Fibroblast of lung (primary cell): ENCODE measurements at regions not wholly inside any gene's neighbourhood (a gene's known extent, or its start where the extent isn't known, plus 50 kb on each side); places are given as distances from the start of the nearest gene placed in this dataset.

Source experiments
- DNase-seq, 2 donors: peaks; one replicate each; pipeline versions ENCODE4 v3.0.0 to v3.0.0-alpha.2; 2010; ENCODE audit warnings: low read depth in 2 of 2
- H2AFZ ChIP-seq: 2 replicates; pipeline ENCODE4 v1.5.1; 2012; ENCODE audit warnings: low read length, control low read depth, inconsistent platforms
- H3K27ac ChIP-seq: 2 replicates; pipeline ENCODE4 v1.5.1; 2011; ENCODE audit warnings: low read length, control low read depth; ENCODE audit not compliant: insufficient read depth
- H3K27me3 ChIP-seq: 2 replicates; pipeline ENCODE4 v1.5.1; 2011; ENCODE audit warnings: mild to moderate bottlenecking, low read length; ENCODE audit not compliant: control insufficient read depth, insufficient read depth
- H3K36me3 ChIP-seq: 2 replicates; pipeline ENCODE4 v1.5.1; 2011; ENCODE audit warnings: low read length; ENCODE audit not compliant: control insufficient read depth, insufficient read depth
- H3K4me1 ChIP-seq: 2 replicates; pipeline ENCODE4 v1.5.1; 2011; ENCODE audit warnings: low read length; ENCODE audit not compliant: control insufficient read depth, insufficient read depth; ENCODE audit errors: extremely low read depth
- H3K4me2 ChIP-seq: 2 replicates; pipeline ENCODE4 v1.5.1; 2011; ENCODE audit warnings: low read length, control low read depth; ENCODE audit not compliant: insufficient read depth; ENCODE audit errors: extremely low read depth
- H3K4me3 ChIP-seq, 4 experiments: fragments of 200-600 bp in 1 of 4; sonication (generic) in 1 of 4; replicated peaks in 1 of 4; 2 replicates each; pipeline ENCODE4 v1.5.1; 2011 to 2016; ENCODE audit warnings: low read length in 4 of 4, low read depth in 3 of 4, mild to moderate bottlenecking in 3 of 4, control low read depth in 2 of 4, inconsistent platforms in 1 of 4, mixed read lengths in 1 of 4; ENCODE audit not compliant: insufficient read depth in 1 of 4; ENCODE audit errors: control extremely low read depth in 1 of 4
- H3K79me2 ChIP-seq: 2 replicates; pipeline ENCODE4 v1.5.1; 2012; ENCODE audit warnings: mild to moderate bottlenecking, low read length, inconsistent platforms; ENCODE audit not compliant: control insufficient read depth, insufficient read depth
- H3K9ac ChIP-seq: 2 replicates; pipeline ENCODE4 v1.5.1; 2011; ENCODE audit warnings: mild to moderate bottlenecking, low read length, control low read depth; ENCODE audit not compliant: insufficient read depth
- H3K9me3 ChIP-seq: 2 replicates; pipeline ENCODE4 v1.5.1; 2012; ENCODE audit warnings: low read depth, low read length; ENCODE audit not compliant: control insufficient read depth, insufficient read depth
- H4K20me1 ChIP-seq: 2 replicates; pipeline ENCODE4 v1.5.1; 2011; ENCODE audit warnings: low read length; ENCODE audit not compliant: control insufficient read depth, insufficient read depth; ENCODE audit errors: extremely low read depth
- EZH2 ChIP-seq: IDR thresholded peaks from 2 replicates; pipeline ENCODE4 v1.5.1; 2012; ENCODE audit warnings: low read length, control low read depth, mild to moderate bottlenecking; ENCODE audit errors: missing control alignments
- TF ChIP-seq, protein P1 (sequence below), 2 donors: IDR thresholded peaks in 1 of 2; conservative IDR thresholded peaks in 1 of 2; 1 replicate in 1 of 2; 2 replicates in 1 of 2; pipeline ENCODE4 v1.5.1; 2011 to 2012; ENCODE audit warnings: low read length in 2 of 2, control low read depth in 1 of 2, inconsistent platforms in 1 of 2, low read depth in 1 of 2, mild to moderate bottlenecking in 1 of 2

DNA sequence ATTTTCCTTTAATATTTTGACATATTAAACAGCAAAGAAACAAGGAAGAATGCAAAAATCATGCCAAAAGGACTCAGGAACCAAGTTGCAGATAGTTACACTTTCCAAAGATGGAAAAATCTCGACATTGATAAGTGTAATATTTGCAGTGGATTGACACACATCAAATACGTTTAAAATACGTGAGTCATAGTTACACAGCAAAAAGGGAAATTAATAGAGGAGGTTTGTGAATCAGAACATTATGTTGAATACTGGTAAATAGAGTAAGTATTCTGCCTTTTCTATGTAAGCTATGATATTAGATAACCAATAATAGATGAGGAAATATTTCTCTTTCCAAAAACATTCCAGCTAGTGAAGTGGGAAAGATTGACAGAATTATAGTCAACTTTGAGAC, 1761.3 kb upstream of the IGFBP7 start:
- Histone ChIP-seq H2AFZ (no peak overlapping the region), H3K36me3 (no peaks in the 10 kb centered on the region), H3K27me3 (no peaks in the 10 kb centered on the region), H3K79me2 (no peaks in the 10 kb centered on the region), H3K4me1 (no peaks in the 10 kb centered on the region), H3K9me3 (no peaks in the 10 kb centered on the region), H4K20me1 (no peaks in the 10 kb centered on the region), H3K27ac (no peak overlapping the region), H3K4me3 (no peak overlapping the region), H3K9ac (no peak overlapping the region), H3K4me2 (no peak overlapping the region)
- DNase-seq = no peak
- TF ChIP-seq, protein P1, sequence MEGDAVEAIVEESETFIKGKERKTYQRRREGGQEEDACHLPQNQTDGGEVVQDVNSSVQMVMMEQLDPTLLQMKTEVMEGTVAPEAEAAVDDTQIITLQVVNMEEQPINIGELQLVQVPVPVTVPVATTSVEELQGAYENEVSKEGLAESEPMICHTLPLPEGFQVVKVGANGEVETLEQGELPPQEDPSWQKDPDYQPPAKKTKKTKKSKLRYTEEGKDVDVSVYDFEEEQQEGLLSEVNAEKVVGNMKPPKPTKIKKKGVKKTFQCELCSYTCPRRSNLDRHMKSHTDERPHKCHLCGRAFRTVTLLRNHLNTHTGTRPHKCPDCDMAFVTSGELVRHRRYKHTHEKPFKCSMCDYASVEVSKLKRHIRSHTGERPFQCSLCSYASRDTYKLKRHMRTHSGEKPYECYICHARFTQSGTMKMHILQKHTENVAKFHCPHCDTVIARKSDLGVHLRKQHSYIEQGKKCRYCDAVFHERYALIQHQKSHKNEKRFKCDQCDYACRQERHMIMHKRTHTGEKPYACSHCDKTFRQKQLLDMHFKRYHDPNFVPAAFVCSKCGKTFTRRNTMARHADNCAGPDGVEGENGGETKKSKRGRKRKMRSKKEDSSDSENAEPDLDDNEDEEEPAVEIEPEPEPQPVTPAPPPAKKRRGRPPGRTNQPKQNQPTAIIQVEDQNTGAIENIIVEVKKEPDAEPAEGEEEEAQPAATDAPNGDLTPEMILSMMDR (conservative IDR thresholded peaks at IDR 0.05 in 1 of 2, IDR thresholded peaks at IDR 0.05 in 1 of 2; ENCODE audit: low read depth in 1 of 2, low read length in 2 of 2) = no peak
- TF ChIP-seq EZH2 = no peak

DNA sequence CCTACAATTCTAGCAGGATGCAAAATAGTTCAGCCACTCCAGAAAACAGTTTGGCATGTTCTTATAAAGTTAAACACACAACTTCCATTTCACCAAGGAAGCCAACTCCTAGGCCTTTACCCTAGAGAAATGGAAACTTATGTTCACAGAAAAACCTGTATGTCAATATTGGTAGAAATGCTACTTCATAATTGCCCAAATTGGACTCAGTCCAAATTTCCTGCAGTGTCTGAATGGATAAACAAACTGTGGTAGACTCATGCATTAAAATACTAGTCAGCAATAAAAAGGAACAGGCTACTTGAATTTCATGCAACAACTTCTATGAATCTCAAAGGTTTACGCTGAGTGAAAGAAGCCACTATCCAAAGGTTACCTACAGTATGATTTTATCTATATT, 1738.8 kb upstream of the IGFBP7 start:
- Histone ChIP-seq H3K27ac (no peak overlapping the region), H2AFZ (no peak overlapping the region), H3K9ac (no peak overlapping the region), H3K4me3 (no peak overlapping the region), H3K4me2 (no peak overlapping the region), H3K9me3 (no peaks in the 10 kb centered on the region), H4K20me1 (no peaks in the 10 kb centered on the region), H3K4me1 (no peaks in the 10 kb centered on the region), H3K79me2 (no peaks in the 10 kb centered on the region), H3K27me3 (no peaks in the 10 kb centered on the region), H3K36me3 (no peaks in the 10 kb centered on the region)
- TF ChIP-seq, protein P1 (conservative IDR thresholded peaks at IDR 0.05 in 1 of 2, IDR thresholded peaks at IDR 0.05 in 1 of 2; ENCODE audit: low read depth in 1 of 2, low read length in 2 of 2) = no peak
- TF ChIP-seq EZH2 = no peak
- DNase-seq = no peak

DNA sequence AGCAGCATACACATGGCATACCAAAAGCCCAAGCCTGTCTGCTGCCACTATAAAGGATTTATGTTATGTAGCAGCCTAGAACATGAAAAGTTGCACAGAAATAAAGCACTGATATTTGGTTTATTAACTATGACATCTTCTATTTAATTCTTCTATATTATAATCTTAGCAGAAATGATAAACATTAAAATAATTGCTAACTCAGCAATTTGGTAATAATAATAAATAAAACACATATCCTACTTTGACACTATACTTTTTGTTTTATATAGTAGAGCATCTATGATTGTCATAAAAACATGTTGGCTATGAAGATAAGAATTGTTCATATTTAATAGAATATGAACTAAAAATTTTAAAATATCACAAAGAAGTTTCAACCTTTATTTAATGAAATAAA, 1733.3 kb upstream of the IGFBP7 start:
- H4K20me1 ChIP-seq = no peaks in the 10 kb centered on the region
- no peak overlapping the region for H3K9ac ChIP-seq

More for the DNA sequence above, 1733.3 kb upstream of the IGFBP7 start:
- no peak overlapping the region for H3K27ac ChIP-seq
- H2AFZ ChIP-seq = no peak overlapping the region
- H3K36me3 ChIP-seq = no peaks in the 10 kb centered on the region
- no peaks in the 10 kb centered on the region for H3K4me1 ChIP-seq
- TF ChIP-seq EZH2 = no peak
- TF ChIP-seq, protein P1 (conservative IDR thresholded peaks at IDR 0.05 in 1 of 2, IDR thresholded peaks at IDR 0.05 in 1 of 2; ENCODE audit: low read depth in 1 of 2, low read length in 2 of 2) = no peak
- H3K9me3 ChIP-seq = no peaks in the 10 kb centered on the region
- no peak overlapping the region for H3K4me3 ChIP-seq
- no peak overlapping the region for H3K4me2 ChIP-seq
- H3K79me2 ChIP-seq = no peaks in the 10 kb centered on the region
- no peak for DNase-seq
- no peaks in the 10 kb centered on the region for H3K27me3 ChIP-seq
